ENCODE measurements at regions not wholly inside any gene's neighbourhood (a gene's known extent, or its start where the extent isn't known, plus 50 kb on each side); places are given as distances from the start of the nearest gene placed in this dataset.

DNA sequence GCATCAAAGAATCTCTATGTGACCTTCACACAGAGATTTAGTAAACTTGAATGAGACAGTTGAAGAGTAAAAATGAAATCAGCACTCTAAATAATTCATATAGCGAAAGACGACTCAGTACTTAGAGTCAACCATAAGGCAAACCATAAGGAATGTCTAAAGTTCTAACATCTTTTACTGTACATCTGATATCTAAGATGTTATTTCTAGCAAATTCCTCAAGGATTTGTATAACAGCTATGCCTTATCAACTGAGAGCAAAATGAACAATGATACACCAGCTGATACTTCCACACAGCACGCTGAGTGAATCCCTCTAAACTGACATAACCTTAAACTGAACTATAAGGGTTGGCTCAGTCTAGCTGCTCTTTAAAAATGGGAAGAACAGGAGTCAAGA lies 760.3 kb downstream of the EFNA5 start:
- Histone ChIP-seq H3K4me3 (ENCODE audit: low read depth in 1 of 3, low read length in 3 of 3) (no peak overlapping the region), H3K36me3 (ENCODE audit: control insufficient read depth in 4 of 4, insufficient read depth in 3 of 4, low read depth in 1 of 4, low read length in 3 of 4) (no peaks in the 10 kb centered on the region), H3K27ac (ENCODE audit: low read depth in 1 of 2, low read length in 2 of 2) (no peak overlapping the region), H3K27me3 (ENCODE audit: control insufficient read depth in 4 of 4, insufficient read depth in 4 of 4, low read length in 3 of 4) (no peaks in the 10 kb centered on the region), H3K9me3 (ENCODE audit: control insufficient read depth in 4 of 4, low read length in 3 of 4) (no peaks in the 10 kb centered on the region), H3K4me1 (ENCODE audit: control insufficient read depth in 4 of 4, insufficient read depth in 4 of 4, low read length in 3 of 4) (no peaks in the 10 kb centered on the region), H3K9ac (ENCODE audit: low read depth in 1 of 2, low read length in 2 of 2) (no peak overlapping the region)
- WGBS: 90% methylated on average over 3 of the region's 3 CpGs
- DNase-seq (ENCODE audit: low spot score): no peak
- TF ChIP-seq FOXA2 (IDR thresholded peaks at IDR 0.05): no peak
- no peak for TF ChIP-seq RAD21 (IDR thresholded peaks at IDR 0.05)
- no peak for TF ChIP-seq JUND (IDR thresholded peaks at IDR 0.05)
- TF ChIP-seq HNF4G (IDR thresholded peaks at IDR 0.05): no peak
- no peak for TF ChIP-seq YY1 (IDR thresholded peaks at IDR 0.05)
- no peak for TF ChIP-seq NR2F2 (IDR thresholded peaks at IDR 0.05)
- TF ChIP-seq FOXA1 (IDR thresholded peaks at IDR 0.05): no peak

DNA sequence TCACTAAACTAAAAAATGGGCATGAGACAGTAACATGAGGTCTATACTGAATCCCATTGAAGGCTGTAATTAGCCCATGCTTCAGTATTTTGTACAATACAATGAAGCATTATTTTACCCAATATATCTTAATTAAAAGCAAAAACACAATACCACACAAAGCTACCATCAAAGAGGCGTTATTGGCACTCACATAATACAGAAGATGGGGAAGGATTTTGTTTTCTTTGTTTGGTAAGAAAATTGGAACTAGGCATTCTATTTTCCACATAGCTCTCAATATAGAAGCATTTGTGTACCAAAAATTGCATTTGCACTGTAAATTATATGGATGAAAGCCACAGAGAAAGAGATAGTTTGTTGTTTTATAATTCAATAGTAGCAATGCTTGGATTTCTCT lies 761.0 kb downstream of the EFNA5 start:
- Histone ChIP-seq H3K4me3 (ENCODE audit: low read depth in 1 of 3, low read length in 3 of 3) (no peak overlapping the region), H3K27me3 (ENCODE audit: control insufficient read depth in 4 of 4, insufficient read depth in 4 of 4, low read length in 3 of 4) (no peaks in the 10 kb centered on the region), H3K4me1 (ENCODE audit: control insufficient read depth in 4 of 4, insufficient read depth in 4 of 4, low read length in 3 of 4) (no peaks in the 10 kb centered on the region), H3K9me3 (ENCODE audit: control insufficient read depth in 4 of 4, low read length in 3 of 4) (no peaks in the 10 kb centered on the region), H3K36me3 (ENCODE audit: control insufficient read depth in 4 of 4, insufficient read depth in 3 of 4, low read depth in 1 of 4, low read length in 3 of 4) (no peaks in the 10 kb centered on the region), H3K27ac (ENCODE audit: low read depth in 1 of 2, low read length in 2 of 2) (no peak overlapping the region), H3K9ac (ENCODE audit: low read depth in 1 of 2, low read length in 2 of 2) (no peak overlapping the region)
- 77% methylated on average over 1 of the region's 1 CpG for WGBS
- TF ChIP-seq, protein P1, sequence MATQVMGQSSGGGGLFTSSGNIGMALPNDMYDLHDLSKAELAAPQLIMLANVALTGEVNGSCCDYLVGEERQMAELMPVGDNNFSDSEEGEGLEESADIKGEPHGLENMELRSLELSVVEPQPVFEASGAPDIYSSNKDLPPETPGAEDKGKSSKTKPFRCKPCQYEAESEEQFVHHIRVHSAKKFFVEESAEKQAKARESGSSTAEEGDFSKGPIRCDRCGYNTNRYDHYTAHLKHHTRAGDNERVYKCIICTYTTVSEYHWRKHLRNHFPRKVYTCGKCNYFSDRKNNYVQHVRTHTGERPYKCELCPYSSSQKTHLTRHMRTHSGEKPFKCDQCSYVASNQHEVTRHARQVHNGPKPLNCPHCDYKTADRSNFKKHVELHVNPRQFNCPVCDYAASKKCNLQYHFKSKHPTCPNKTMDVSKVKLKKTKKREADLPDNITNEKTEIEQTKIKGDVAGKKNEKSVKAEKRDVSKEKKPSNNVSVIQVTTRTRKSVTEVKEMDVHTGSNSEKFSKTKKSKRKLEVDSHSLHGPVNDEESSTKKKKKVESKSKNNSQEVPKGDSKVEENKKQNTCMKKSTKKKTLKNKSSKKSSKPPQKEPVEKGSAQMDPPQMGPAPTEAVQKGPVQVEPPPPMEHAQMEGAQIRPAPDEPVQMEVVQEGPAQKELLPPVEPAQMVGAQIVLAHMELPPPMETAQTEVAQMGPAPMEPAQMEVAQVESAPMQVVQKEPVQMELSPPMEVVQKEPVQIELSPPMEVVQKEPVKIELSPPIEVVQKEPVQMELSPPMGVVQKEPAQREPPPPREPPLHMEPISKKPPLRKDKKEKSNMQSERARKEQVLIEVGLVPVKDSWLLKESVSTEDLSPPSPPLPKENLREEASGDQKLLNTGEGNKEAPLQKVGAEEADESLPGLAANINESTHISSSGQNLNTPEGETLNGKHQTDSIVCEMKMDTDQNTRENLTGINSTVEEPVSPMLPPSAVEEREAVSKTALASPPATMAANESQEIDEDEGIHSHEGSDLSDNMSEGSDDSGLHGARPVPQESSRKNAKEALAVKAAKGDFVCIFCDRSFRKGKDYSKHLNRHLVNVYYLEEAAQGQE (IDR thresholded peaks at IDR 0.05): no peak
- TF ChIP-seq SP1 (IDR thresholded peaks at IDR 0.05): no peak
- TF ChIP-seq HNF4A (conservative IDR thresholded peaks at IDR 0.05): no peak
- TF ChIP-seq YY1 (IDR thresholded peaks at IDR 0.05): no peak
- TF ChIP-seq, protein P2, sequence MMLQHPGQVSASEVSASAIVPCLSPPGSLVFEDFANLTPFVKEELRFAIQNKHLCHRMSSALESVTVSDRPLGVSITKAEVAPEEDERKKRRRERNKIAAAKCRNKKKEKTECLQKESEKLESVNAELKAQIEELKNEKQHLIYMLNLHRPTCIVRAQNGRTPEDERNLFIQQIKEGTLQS (IDR thresholded peaks at IDR 0.05): no peak
- DNase-seq (ENCODE audit: low spot score): no peak

DNA sequence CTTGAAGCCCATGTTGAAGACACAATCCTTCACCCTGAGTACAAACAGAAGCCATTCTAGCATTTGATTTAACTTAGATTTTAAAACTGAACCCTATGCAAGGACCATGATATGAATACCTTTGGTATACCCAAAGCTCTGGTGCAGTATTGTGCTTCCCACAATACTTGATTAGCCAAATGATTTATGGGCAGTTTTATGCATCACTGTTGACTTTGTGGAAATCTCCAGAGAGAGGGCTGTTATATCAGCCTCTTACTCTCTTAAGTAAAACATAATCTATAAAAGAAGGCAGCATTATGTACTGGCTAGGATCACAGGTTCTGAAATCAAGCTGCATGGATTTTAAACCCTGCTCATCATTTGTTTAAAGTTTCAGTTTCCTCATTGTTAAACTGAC lies 762.8 kb downstream of the EFNA5 start:
- Histone ChIP-seq H3K27ac (ENCODE audit: low read depth in 1 of 2, low read length in 2 of 2) (no peak overlapping the region), H3K27me3 (ENCODE audit: control insufficient read depth in 4 of 4, insufficient read depth in 4 of 4, low read length in 3 of 4) (no peaks in the 10 kb centered on the region), H3K4me3 (ENCODE audit: low read depth in 1 of 3, low read length in 3 of 3) (no peak overlapping the region), H3K4me1 (ENCODE audit: control insufficient read depth in 4 of 4, insufficient read depth in 4 of 4, low read length in 3 of 4) (no peaks in the 10 kb centered on the region), H3K36me3 (ENCODE audit: control insufficient read depth in 4 of 4, insufficient read depth in 3 of 4, low read depth in 1 of 4, low read length in 3 of 4) (no peaks in the 10 kb centered on the region), H3K9me3 (ENCODE audit: control insufficient read depth in 4 of 4, low read length in 3 of 4) (no peaks in the 10 kb centered on the region), H3K9ac (ENCODE audit: low read depth in 1 of 2, low read length in 2 of 2) (no peak overlapping the region)
- TF ChIP-seq SP1 (IDR thresholded peaks at IDR 0.05): no peak
- TF ChIP-seq FOXA1 (IDR thresholded peaks at IDR 0.05): no peak
- DNase-seq (ENCODE audit: low spot score): no peak

DNA sequence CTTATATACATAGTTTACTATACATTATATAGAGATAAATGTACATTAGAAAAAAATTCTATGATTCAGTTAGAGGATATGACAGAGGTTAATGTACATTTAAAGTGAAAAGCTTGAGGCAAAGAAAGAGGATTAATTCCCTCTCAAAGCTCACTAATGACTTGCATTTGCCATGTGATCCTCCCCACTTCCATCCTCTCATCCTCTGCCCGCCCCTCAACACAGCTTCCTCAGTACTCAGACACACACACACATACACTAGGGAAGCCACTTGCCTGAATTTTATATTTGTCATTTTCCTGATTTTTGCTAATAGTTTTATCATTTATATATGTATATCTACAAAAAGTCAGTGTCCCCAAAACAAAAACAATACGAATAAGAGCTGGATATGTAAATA lies 764.5 kb downstream of the EFNA5 start:
- no peak overlapping the region for H3K9ac ChIP-seq (ENCODE audit: low read depth in 1 of 2, low read length in 2 of 2)
- no peak overlapping the region for H3K4me3 ChIP-seq (ENCODE audit: low read depth in 1 of 3, low read length in 3 of 3)
- no peaks in the 10 kb centered on the region for H3K27me3 ChIP-seq (ENCODE audit: control insufficient read depth in 4 of 4, insufficient read depth in 4 of 4, low read length in 3 of 4)
- no peak overlapping the region for H3K27ac ChIP-seq (ENCODE audit: low read depth in 1 of 2, low read length in 2 of 2)
- no peaks in the 10 kb centered on the region for H3K36me3 ChIP-seq (ENCODE audit: control insufficient read depth in 4 of 4, insufficient read depth in 3 of 4, low read depth in 1 of 4, low read length in 3 of 4)
- no peaks in the 10 kb centered on the region for H3K4me1 ChIP-seq (ENCODE audit: control insufficient read depth in 4 of 4, insufficient read depth in 4 of 4, low read length in 3 of 4)
- WGBS: 75% methylated on average over 2 of the region's 2 CpGs
- no peaks in the 10 kb centered on the region for H3K9me3 ChIP-seq (ENCODE audit: control insufficient read depth in 4 of 4, low read length in 3 of 4)
- no peak for DNase-seq (ENCODE audit: low spot score)
- TF ChIP-seq, protein P1 (IDR thresholded peaks at IDR 0.05): no peak
- TF ChIP-seq TAF1 (conservative IDR thresholded peaks at IDR 0.05): no peak
- no peak for TF ChIP-seq HNF4A (conservative IDR thresholded peaks at IDR 0.05)
- TF ChIP-seq NR2F2 (IDR thresholded peaks at IDR 0.05): no peak
- TF ChIP-seq FOXA2 (IDR thresholded peaks at IDR 0.05): no peak
- no peak for TF ChIP-seq YY1 (IDR thresholded peaks at IDR 0.05)
- no peak for TF ChIP-seq HNF4G (IDR thresholded peaks at IDR 0.05)
- no peak for TF ChIP-seq FOXA1 (IDR thresholded peaks at IDR 0.05)
- TF ChIP-seq SP1 (IDR thresholded peaks at IDR 0.05): no peak
- TF ChIP-seq, protein P2 (IDR thresholded peaks at IDR 0.05): no peak
- no peak for TF ChIP-seq EGR1 (IDR thresholded peaks at IDR 0.05; ENCODE audit: low read depth in 2 of 2)
- TF ChIP-seq, protein P3, sequence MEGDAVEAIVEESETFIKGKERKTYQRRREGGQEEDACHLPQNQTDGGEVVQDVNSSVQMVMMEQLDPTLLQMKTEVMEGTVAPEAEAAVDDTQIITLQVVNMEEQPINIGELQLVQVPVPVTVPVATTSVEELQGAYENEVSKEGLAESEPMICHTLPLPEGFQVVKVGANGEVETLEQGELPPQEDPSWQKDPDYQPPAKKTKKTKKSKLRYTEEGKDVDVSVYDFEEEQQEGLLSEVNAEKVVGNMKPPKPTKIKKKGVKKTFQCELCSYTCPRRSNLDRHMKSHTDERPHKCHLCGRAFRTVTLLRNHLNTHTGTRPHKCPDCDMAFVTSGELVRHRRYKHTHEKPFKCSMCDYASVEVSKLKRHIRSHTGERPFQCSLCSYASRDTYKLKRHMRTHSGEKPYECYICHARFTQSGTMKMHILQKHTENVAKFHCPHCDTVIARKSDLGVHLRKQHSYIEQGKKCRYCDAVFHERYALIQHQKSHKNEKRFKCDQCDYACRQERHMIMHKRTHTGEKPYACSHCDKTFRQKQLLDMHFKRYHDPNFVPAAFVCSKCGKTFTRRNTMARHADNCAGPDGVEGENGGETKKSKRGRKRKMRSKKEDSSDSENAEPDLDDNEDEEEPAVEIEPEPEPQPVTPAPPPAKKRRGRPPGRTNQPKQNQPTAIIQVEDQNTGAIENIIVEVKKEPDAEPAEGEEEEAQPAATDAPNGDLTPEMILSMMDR (IDR thresholded peaks at IDR 0.05; ENCODE audit: low read depth, low read length, missing input control): no peak
- TF ChIP-seq RAD21 (IDR thresholded peaks at IDR 0.05): no peak

All from liver (tissue), 8 donors.